Tibial nerve (tissue), 4 donors: ENCODE measurements at regions not wholly inside any gene's neighbourhood (a gene's known extent, or its start where the extent isn't known, plus 50 kb on each side); places are given as distances from the start of the nearest gene placed in this dataset.
"Not testable (repeated sequence)": the region's sequence is repeated elsewhere in the genome, so short reads cannot be mapped to it uniquely, and the experiment has no call there.

Source experiments
- DNase-seq, 2 donors: peaks; one replicate each; pipeline ENCODE4 v3.0.0-alpha.2; 2019; ENCODE audit warnings: low spot score in 2 of 2
- H3K27ac ChIP-seq, 4 donors: fragments of 200-600 bp; sonication (generic) in 3 of 4; one replicate each; pipeline ENCODE4 v1.5.1; 2017 to 2019; ENCODE audit warnings: mild to moderate bottlenecking in 1 of 4
- H3K27me3 ChIP-seq, 2 donors: fragments of 200-600 bp; sonication (generic) in 1 of 2; one replicate each; pipeline versions ENCODE4 v1.5.1 to v1.6.0; 2017 to 2019
- H3K36me3 ChIP-seq, 3 donors: fragments of 200-600 bp; sonication (generic); one replicate each; pipeline ENCODE4 v1.5.1; 2018 to 2019
- H3K4me1 ChIP-seq, 4 donors: fragments of 200-600 bp; sonication (generic) in 3 of 4; one replicate each; pipeline ENCODE4 v1.5.1; 2017 to 2019
- H3K4me3 ChIP-seq, 4 donors: fragments of 200-600 bp; sonication (generic) in 3 of 4; one replicate each; pipeline ENCODE4 v1.5.1; 2017 to 2019; ENCODE audit warnings: mild to moderate bottlenecking in 1 of 4, moderate library complexity in 1 of 4
- H3K9me3 ChIP-seq, 4 donors: fragments of 200-600 bp; sonication (generic) in 3 of 4; one replicate each; pipeline ENCODE4 v1.5.1; 2017 to 2019
- EP300 ChIP-seq, 2 donors: sonication (generic); formaldehyde crosslinking; IDR thresholded peaks; one replicate each; pipeline ENCODE4 v1.6.1; 2017; ENCODE audit warnings: antibody characterized with exemption in 2 of 2, mild to moderate bottlenecking in 1 of 2
- POLR2A ChIP-seq, 2 donors: fragments of 450-650 bp; IDR thresholded peaks; one replicate each; pipeline ENCODE4 v1.6.1; 2017; ENCODE audit warnings: antibody characterized with exemption in 2 of 2, mild to moderate bottlenecking in 2 of 2, moderate library complexity in 2 of 2
- WGBS, 2 donors: methylation state at CpG; one replicate each; pipeline ENCODE4 v1.1.5; 2018; 5-methylcytosine and 5-hydroxymethylcytosine counted together

GRCh38 chr3:75434913-75435793, 229.0 kb upstream of the FRG2C start:
- peak overlapping the region; percentile 71 to 92 (median 89) for H3K4me3 ChIP-seq
- 0 to 1% methylated on average over 40 to 46 of the region's 73 CpGs for WGBS, 2 donors
- H3K9me3 ChIP-seq, H3K27me3 ChIP-seq: not testable (repeated sequence)
- peak; percentile 96 to 98 for DNase-seq
- peak overlapping the region; percentile 80 to 98 (median 88) for H3K27ac ChIP-seq
- peak in 1 of 2 donors; percentile 52 for TF ChIP-seq EP300 (IDR thresholded peaks at IDR 0.05)
- peaks cover 0 to 38% (median 3%) of the 10 kb centered on the region in 4 donors for H3K4me1 ChIP-seq
- peaks cover 0 to 20% (median 0%) of the 10 kb centered on the region in 3 donors for H3K36me3 ChIP-seq

GRCh38 chr3:75435794-75436400, 228.2 kb upstream of the FRG2C start:
- Histone ChIP-seq H3K27ac (peak overlapping the region; percentile 80 to 98 (median 88)), H3K4me3 (peak overlapping the region; percentile 71 to 92 (median 89)), H3K36me3 (peaks cover 0 to 13% (median 0%) of the 10 kb centered on the region in 3 donors), H3K4me1 (peaks cover 0 to 38% (median 3%) of the 10 kb centered on the region in 4 donors)
- WGBS, 2 donors = 2% methylated on average over 26 to 37 of the region's 38 CpGs
- not testable (repeated sequence) for H3K9me3 ChIP-seq, H3K27me3 ChIP-seq
- peak in 1 of 2 donors; percentile 48 for TF ChIP-seq POLR2A (IDR thresholded peaks at IDR 0.05)
- peak in 1 of 2 donors; percentile 21 for DNase-seq

GRCh38 chr3:75440986-75441385, 223.1 kb upstream of the FRG2C start:
- H3K36me3 ChIP-seq = peaks cover 0 to 24% (median 0%) of the 10 kb centered on the region in 3 donors
- not testable (repeated sequence) for H3K4me3 ChIP-seq, H3K9me3 ChIP-seq, H3K27me3 ChIP-seq, H3K4me1 ChIP-seq, DNase-seq, H3K27ac ChIP-seq
- 84 to 90% methylated on average over 7 of the region's 7 CpGs for WGBS, 2 donors

DNA sequence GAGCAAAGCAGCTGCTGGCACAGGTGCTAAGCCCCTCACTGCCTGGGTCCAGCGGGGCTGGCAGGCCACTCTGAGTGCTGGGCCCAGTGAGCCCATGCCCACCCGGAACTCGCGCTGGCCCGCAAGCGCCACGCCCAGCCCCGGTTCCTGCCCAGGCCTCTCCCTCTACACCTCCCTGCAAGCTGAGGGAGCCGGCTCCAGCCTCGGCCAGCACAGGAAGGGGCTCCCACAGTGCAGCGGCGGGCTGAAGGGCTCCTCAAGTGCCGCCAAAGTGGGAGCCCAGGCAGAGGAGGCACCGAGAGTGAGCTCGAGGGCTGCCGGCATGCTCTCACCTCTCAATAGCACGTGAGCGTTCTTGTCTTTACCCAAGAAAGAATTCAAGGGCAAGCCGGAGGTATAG, 219.5 kb upstream of the FRG2C start:
- H3K27ac ChIP-seq, DNase-seq, H3K4me1 ChIP-seq, H3K4me3 ChIP-seq, H3K27me3 ChIP-seq, H3K9me3 ChIP-seq: not testable (repeated sequence)
- 88 to 95% methylated on average over 11 to 18 of the region's 19 CpGs for WGBS, 2 donors
- H3K36me3 ChIP-seq = peaks cover 0 to 38% (median 0%) of the 10 kb centered on the region in 3 donors

GRCh38 chr3:75445234-75445633, 218.9 kb upstream of the FRG2C start:
- WGBS, 2 donors = 90 to 92% methylated on average over 6 of the region's 6 CpGs
- peaks cover 0 to 42% (median 0%) of the 10 kb centered on the region in 3 donors for H3K36me3 ChIP-seq
- not testable (repeated sequence) for H3K27me3 ChIP-seq, H3K4me1 ChIP-seq, DNase-seq, H3K4me3 ChIP-seq, H3K27ac ChIP-seq, H3K9me3 ChIP-seq

DNA sequence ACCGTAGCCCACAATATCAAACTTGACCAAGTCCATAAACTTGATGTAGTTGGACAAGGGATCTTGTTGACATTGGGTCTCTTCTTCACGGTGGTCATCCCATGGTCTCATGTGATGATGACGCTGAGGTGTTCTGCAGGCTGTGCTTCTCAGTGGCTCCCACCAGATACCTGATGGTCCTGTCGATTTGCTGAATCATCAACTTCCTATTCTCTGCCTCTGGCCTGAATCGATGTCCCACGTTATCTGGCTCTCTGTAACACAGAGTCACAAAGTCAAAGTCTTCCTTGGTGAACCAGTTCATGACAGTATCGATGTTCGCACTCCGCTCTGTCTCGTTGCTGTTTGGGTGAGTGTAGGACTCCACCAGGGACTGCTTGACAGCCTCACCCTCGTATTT, 217.2 kb upstream of the FRG2C start:
- H3K4me1 ChIP-seq = not testable (repeated sequence)

GRCh38 chr3:75453328-75453727, 210.8 kb upstream of the FRG2C start:
- not testable (repeated sequence) for H3K9me3 ChIP-seq, H3K27ac ChIP-seq, H3K36me3 ChIP-seq, H3K4me3 ChIP-seq, H3K27me3 ChIP-seq, H3K4me1 ChIP-seq
- DNase-seq = peak in 1 of 2 donors; percentile 34
- 17 to 30% methylated on average over 11 of the region's 11 CpGs for WGBS, 2 donors

More for the DNA sequence above, 217.2 kb upstream of the FRG2C start:
- 96 to 97% methylated on average over 11 of the region's 11 CpGs for WGBS, 2 donors
- H3K27me3 ChIP-seq, H3K27ac ChIP-seq, DNase-seq, H3K9me3 ChIP-seq, H3K4me3 ChIP-seq: not testable (repeated sequence)
- H3K36me3 ChIP-seq = peaks cover 0 to 42% (median 0%) of the 10 kb centered on the region in 3 donors

GRCh38 chr3:75453839-75454238, 210.3 kb upstream of the FRG2C start:
- 60 to 66% methylated on average over 1 of the region's 1 CpG for WGBS, 2 donors
- H3K36me3 ChIP-seq, H3K27me3 ChIP-seq, DNase-seq, H3K9me3 ChIP-seq, H3K27ac ChIP-seq, H3K4me3 ChIP-seq, H3K4me1 ChIP-seq: not testable (repeated sequence)

DNA sequence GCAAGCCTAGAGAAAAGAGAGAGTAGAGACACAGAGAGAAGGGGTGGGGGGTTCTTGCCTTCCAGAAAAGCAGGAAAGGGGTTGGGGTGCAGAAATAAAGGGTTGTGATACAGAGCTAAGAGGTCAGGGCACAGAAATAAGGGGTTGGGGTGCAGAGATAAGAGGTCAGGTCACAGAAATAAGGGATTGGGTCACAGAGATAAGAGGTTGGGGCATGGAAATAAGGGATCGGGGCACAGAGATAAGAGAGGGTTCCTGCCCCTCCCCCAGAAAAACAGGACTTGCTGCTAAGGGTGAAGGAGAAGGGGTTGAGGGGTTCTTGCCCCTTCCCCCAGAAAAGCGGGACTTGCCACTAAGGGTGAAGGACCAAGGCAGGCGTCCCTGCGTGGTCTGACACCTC, 189.6 kb upstream of the FRG2C start:
- DNase-seq, H3K4me1 ChIP-seq, H3K27me3 ChIP-seq, H3K36me3 ChIP-seq, H3K27ac ChIP-seq, H3K4me3 ChIP-seq, H3K9me3 ChIP-seq: not testable (repeated sequence)
- 92 to 93% methylated on average over 4 of the region's 4 CpGs for WGBS, 2 donors

- not testable (repeated sequence) for H3K27me3 ChIP-seq, DNase-seq
Observed at GRCh38 chr3:75496600-75496999, 167.5 kb upstream of the FRG2C start.

DNA sequence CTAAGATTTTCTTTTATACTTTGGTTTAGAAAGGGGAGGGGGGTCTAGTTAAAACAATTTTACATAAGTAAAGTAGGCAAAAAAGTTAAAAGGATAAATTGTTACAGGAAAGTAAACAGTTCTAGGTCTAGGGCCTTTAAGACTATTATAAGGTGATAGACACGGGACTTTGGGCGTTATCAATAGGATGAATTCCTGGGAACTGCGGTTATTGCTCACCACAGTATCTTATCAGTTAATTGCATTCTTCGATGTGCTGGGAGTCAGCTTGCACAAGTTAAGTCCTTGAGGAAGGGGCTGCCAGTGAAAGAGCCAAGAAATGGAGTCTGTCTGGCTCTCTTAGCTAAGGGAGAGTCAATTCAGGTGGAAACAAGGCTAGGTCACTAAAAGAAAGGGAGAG, 163.8 kb upstream of the FRG2C start:
- WGBS, 2 donors = 86 to 90% methylated on average over 4 of the region's 4 CpGs
- not testable (repeated sequence) for H3K27me3 ChIP-seq, H3K36me3 ChIP-seq, H3K4me1 ChIP-seq, DNase-seq, H3K4me3 ChIP-seq, H3K27ac ChIP-seq
- peaks cover 0 to 16% (median 0%) of the 10 kb centered on the region in 4 donors for H3K9me3 ChIP-seq

More at GRCh38 chr3:75496600-75496999, 167.5 kb upstream of the FRG2C start:
- H3K4me1 ChIP-seq, H3K9me3 ChIP-seq, H3K4me3 ChIP-seq, H3K36me3 ChIP-seq, H3K27ac ChIP-seq: not testable (repeated sequence)
- 76 to 81% methylated on average over 2 of the region's 2 CpGs for WGBS, 2 donors

DNA sequence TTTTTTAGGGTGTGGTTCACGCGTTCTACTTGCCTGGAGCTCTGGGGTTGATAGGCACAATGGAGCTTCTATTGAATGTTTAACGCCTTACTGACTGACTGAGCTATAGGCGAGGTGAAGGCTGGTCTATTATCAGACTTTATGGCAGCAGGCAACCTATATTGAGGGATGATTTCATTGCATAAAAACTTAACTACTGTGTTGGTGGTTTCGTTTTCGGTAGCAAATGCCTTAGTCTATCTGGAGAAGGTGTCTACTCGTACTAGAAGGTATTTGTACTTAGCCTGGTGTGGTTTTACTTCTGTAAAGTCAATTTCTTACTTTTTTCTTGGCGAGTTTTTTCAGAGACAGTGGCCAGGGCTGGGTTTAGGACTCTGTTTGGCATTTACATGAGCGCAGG, 162.0 kb upstream of the FRG2C start:
- Histone ChIP-seq H3K4me3 (peak overlapping the region in 1 of 4 donors; percentile 9), H3K27ac (peak overlapping the region in 1 of 4 donors; percentile 62), H3K9me3 (peaks cover 0 to 22% (median 0%) of the 10 kb centered on the region in 4 donors)
- H3K36me3 ChIP-seq, H3K27me3 ChIP-seq, H3K4me1 ChIP-seq, DNase-seq: not testable (repeated sequence)
- 80 to 82% methylated on average over 9 of the region's 9 CpGs for WGBS, 2 donors
